CD4-positive, alpha-beta T cell treated with Interleukin-10 for 1 hour (primary cell): ENCODE measurements at regions not wholly inside any gene's neighbourhood (a gene's known extent, or its start where the extent isn't known, plus 50 kb on each side); places are given as distances from the start of the nearest gene placed in this dataset.

Experiments used
- DNase-seq: peaks from one replicate; pipeline ENCODE4 v3.0.0-alpha.2; 2020

GRCh38 chr11:129591527-129591926 is 215.9 kb downstream of the BARX2 start:
- DNase-seq = no peak

GRCh38 chr11:129592191-129592590 is 216.5 kb downstream of the BARX2 start:
- DNase-seq = no peak

- no peak for DNase-seq
These were observed 217.4 kb downstream of the BARX2 start for GRCh38 chr11:129593098-129593497.

- no peak for DNase-seq
These were observed 219.7 kb downstream of the BARX2 start for GRCh38 chr11:129595038-129595962.

- no peak for DNase-seq
These were observed 219.3 kb upstream of the TMEM45B start for GRCh38 chr11:129596351-129596750.

- no peak for DNase-seq
These were observed 217.3 kb upstream of the TMEM45B start for GRCh38 chr11:129598378-129598777.

GRCh38 chr11:129605815-129606214 is 209.8 kb upstream of the TMEM45B start:
- DNase-seq = no peak

- no peak for DNase-seq
These were observed 206.9 kb upstream of the TMEM45B start for GRCh38 chr11:129608711-129609110.

GRCh38 chr11:129610125-129610524 is 205.5 kb upstream of the TMEM45B start:
- DNase-seq = no peak

GRCh38 chr11:129610545-129610944 is 205.1 kb upstream of the TMEM45B start:
- no peak for DNase-seq

- no peak for DNase-seq
These were observed 203.8 kb upstream of the TMEM45B start for GRCh38 chr11:129611661-129612446.

GRCh38 chr11:129612447-129612961 is 203.1 kb upstream of the TMEM45B start:
- DNase-seq = no peak

GRCh38 chr11:129613071-129613470 is 202.6 kb upstream of the TMEM45B start:
- DNase-seq = no peak

- DNase-seq = no peak
These were observed 201.2 kb upstream of the TMEM45B start for GRCh38 chr11:129614256-129614944.

- DNase-seq = no peak
These were observed 197.5 kb upstream of the TMEM45B start for GRCh38 chr11:129618046-129618569.

- no peak for DNase-seq
These were observed 195.2 kb upstream of the TMEM45B start for GRCh38 chr11:129620237-129621104.

- no peak for DNase-seq
These were observed 189.7 kb upstream of the TMEM45B start for GRCh38 chr11:129625930-129626329.

- no peak for DNase-seq
These were observed 184.4 kb upstream of the TMEM45B start for GRCh38 chr11:129631201-129631600.

- no peak for DNase-seq
These were observed 178.7 kb upstream of the TMEM45B start for GRCh38 chr11:129636926-129637325.

GRCh38 chr11:129637473-129637872 is 178.2 kb upstream of the TMEM45B start:
- no peak for DNase-seq

GRCh38 chr11:129637983-129638776 is 177.5 kb upstream of the TMEM45B start:
- no peak for DNase-seq
